ENCODE measurements at regions not wholly inside any gene's neighbourhood (a gene's known extent, or its start where the extent isn't known, plus 50 kb on each side); places are given as distances from the start of the nearest gene placed in this dataset.

DNA sequence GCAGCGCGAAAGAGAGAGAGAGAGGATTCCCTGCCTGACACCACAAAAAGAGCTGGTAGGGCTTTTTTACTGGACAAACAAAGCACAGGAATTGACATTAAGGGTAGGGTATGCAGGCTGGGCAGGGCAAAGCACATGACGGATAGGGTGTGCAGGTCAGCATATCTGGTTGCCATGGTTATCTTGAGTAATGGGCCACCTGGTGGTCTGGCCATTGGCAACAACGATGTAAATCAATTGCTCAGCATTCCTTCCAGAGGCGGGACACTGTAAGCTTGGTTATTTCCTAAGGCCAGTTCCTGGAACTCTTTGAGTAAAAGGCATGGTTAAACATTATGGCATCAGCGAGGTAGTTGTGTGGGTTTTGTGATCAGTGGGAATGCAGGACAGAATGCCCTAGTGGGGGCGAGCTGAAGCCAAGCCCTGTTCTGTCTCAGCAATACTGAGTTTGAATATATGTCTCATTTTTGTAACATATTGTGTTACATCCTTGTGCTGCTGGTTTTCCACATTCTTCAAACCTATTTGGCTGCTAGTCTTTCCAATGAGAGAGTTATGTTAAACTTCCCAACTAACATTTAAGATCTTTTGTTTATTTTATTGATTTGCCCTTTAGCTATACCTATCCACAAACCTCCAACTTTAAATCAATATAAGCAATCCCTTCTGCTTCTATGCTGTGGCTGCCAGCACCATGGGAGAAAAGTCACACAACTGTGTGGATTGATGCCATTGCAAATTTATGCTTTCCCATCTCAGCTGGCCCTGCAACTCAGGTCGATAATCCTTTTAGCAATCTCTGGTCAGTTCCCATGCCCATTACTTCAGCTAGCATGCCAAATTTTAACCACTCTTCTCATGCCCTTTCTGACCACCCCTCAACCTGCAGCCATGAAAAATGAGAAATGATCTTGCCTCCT is 396.7 kb upstream of the PDE3A start:
- no peak overlapping the region for H3K27ac ChIP-seq
- peaks cover 0 to 2% (median 0%) of the 10 kb centered on the region in 11 donors for H3K9me3 ChIP-seq
- TF ChIP-seq, protein P1, sequence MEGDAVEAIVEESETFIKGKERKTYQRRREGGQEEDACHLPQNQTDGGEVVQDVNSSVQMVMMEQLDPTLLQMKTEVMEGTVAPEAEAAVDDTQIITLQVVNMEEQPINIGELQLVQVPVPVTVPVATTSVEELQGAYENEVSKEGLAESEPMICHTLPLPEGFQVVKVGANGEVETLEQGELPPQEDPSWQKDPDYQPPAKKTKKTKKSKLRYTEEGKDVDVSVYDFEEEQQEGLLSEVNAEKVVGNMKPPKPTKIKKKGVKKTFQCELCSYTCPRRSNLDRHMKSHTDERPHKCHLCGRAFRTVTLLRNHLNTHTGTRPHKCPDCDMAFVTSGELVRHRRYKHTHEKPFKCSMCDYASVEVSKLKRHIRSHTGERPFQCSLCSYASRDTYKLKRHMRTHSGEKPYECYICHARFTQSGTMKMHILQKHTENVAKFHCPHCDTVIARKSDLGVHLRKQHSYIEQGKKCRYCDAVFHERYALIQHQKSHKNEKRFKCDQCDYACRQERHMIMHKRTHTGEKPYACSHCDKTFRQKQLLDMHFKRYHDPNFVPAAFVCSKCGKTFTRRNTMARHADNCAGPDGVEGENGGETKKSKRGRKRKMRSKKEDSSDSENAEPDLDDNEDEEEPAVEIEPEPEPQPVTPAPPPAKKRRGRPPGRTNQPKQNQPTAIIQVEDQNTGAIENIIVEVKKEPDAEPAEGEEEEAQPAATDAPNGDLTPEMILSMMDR (IDR thresholded peaks at IDR 0.05): no peak
- no peak for DNase-seq
- no peaks in the 10 kb centered on the region for H3K36me3 ChIP-seq
- no peak for ATAC-seq
- no peaks in the 10 kb centered on the region for H3K27me3 ChIP-seq
- WGBS, 2 donors: 70 to 77% methylated on average over 8 of the region's 8 CpGs
- peaks cover 0 to 21% (median 6%) of the 10 kb centered on the region in 9 donors for H3K4me1 ChIP-seq
- no peak overlapping the region for H3K4me3 ChIP-seq
- intact Hi-C loops (cut with DNase I): no loop called here

DNA sequence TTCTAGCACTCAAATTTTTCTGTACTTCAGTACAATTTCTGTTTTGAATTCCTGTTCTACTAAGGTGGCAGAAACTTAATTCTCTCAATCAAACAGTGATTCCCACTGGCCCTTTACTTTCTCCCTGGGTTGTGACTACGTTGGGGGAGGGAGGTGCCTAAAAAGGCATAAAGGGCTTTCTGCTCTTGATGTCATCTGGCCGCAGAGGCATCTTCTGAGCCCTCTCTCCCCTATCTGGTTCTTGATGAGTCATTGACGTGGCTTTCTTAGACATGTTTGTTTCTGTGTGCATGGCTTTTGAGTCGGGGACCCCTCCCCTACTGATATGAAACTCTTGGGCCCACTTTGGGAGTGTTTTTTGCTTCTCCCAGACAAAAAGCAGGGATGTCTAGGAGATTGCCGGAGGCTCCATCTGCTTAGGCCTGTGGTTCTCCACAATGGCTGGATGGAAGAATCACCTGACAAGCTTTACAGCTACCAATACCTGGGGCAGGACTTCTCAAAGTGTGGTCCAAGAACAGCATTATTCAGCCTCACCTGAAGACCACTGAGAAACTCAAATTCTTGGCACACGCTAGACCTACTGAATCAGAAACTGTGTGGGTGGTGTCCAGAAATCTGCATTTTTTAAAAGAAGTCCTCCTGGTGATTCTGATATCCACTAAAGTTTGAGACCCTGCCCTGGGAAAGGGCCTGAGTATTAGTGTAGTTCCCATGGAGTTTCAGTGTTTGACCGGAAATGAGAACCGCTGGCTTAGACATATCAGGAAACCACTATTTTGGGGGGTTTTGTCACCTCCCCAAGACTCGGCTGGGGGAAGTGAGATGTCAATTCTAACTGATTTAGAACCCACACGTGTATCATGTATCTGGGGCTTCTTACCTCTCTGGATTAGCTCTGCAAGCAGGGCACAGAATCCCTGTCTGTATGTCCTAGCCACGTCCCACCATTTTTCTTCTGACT is 395.7 kb upstream of the PDE3A start:
- TF ChIP-seq, protein P1 (IDR thresholded peaks at IDR 0.05): no peak
- no peaks in the 10 kb centered on the region for H3K36me3 ChIP-seq
- DNase-seq (no peak), ATAC-seq (no peak)
- peaks cover 0 to 16% (median 6%) of the 10 kb centered on the region in 9 donors for H3K4me1 ChIP-seq
- no peak overlapping the region for H3K4me3 ChIP-seq
- H3K9me3 ChIP-seq: no peaks in the 10 kb centered on the region
- intact Hi-C loops (cut with DNase I): no loop called here
- no peak overlapping the region for H3K27ac ChIP-seq
- no peaks in the 10 kb centered on the region for H3K27me3 ChIP-seq
- 81 to 84% methylated on average over 11 of the region's 11 CpGs for WGBS, 2 donors

- peak in 6 of 8 donors; percentile 57 to 92 (median 76) for ATAC-seq
- intact Hi-C loops (cut with DNase I): no loop called here
- TF ChIP-seq, protein P1 (IDR thresholded peaks at IDR 0.05): no peak
- H3K36me3 ChIP-seq: no peaks in the 10 kb centered on the region
- H3K9me3 ChIP-seq: peaks cover 0 to 3% (median 0%) of the 10 kb centered on the region in 11 donors
- H3K4me3 ChIP-seq: no peak overlapping the region
- H3K27me3 ChIP-seq: no peaks in the 10 kb centered on the region
- H3K27ac ChIP-seq: no peak overlapping the region
- DNase-seq: no peak
- peaks cover 0 to 10% (median 0%) of the 10 kb centered on the region in 9 donors for H3K4me1 ChIP-seq
These were observed 390.1 kb upstream of the PDE3A start for GRCh38 chr12:19978193-19978592.

GRCh38 chr12:19979584-19979983 is 388.8 kb upstream of the PDE3A start:
- H3K36me3 ChIP-seq: no peaks in the 10 kb centered on the region
- TF ChIP-seq, protein P1 (IDR thresholded peaks at IDR 0.05): no peak
- peaks cover 0 to 10% (median 0%) of the 10 kb centered on the region in 9 donors for H3K4me1 ChIP-seq
- ATAC-seq: peak in 1 of 8 donors; percentile 42
- H3K9me3 ChIP-seq: peaks cover 0 to 3% (median 0%) of the 10 kb centered on the region in 11 donors
- H3K27me3 ChIP-seq: no peaks in the 10 kb centered on the region
- peak overlapping the region in 1 of 10 donors; percentile 11 for H3K27ac ChIP-seq
- H3K4me3 ChIP-seq: no peak overlapping the region
- 76 to 85% methylated on average over 3 of the region's 3 CpGs for WGBS, 2 donors
- intact Hi-C loops (cut with DNase I): no loop called here
- no peak for DNase-seq

Measured in heart right ventricle (tissue), 16 donors.